Tibial nerve (tissue), 3 donors: ENCODE measurements at regions not wholly inside any gene's neighbourhood (a gene's known extent, or its start where the extent isn't known, plus 50 kb on each side); places are given as distances from the start of the nearest gene placed in this dataset.

Source experiments
- POLR2A ChIP-seq, 2 donors: fragments of 450-650 bp; IDR thresholded peaks; one replicate each; pipeline ENCODE4 v1.6.1; 2017; ENCODE audit warnings: antibody characterized with exemption in 2 of 2, mild to moderate bottlenecking in 2 of 2, moderate library complexity in 2 of 2
- TF ChIP-seq, protein P1 (sequence below), 5 experiments: fragments of 200-600 bp in 3 of 5; fragments of 450-650 bp in 2 of 5; sonication (generic) in 3 of 5; IDR thresholded peaks; one replicate each; pipeline ENCODE4 v1.5.1; 2016 to 2019; ENCODE audit warnings: antibody characterized with exemption in 5 of 5, mild to moderate bottlenecking in 3 of 5, moderate library complexity in 2 of 5

DNA sequence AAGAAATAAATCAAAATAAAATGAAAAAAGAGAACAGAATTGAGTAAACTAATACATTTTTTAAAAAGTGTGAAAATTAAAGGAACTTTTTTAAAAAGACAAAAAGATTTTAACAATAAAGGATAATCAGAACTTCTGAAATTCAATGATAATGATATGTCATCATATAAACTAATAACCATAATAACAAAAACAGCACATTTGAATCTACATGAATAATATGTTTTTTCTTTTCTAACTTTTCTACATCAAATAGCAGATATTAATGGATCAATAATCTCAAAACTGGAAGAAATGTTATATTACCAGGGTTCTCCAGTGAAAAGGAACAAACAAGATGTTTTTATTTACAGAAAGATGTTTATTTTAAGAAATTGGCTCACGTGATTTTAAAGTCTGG lies 903.3 kb upstream of the MIR17HG start:
- TF ChIP-seq, protein P1, sequence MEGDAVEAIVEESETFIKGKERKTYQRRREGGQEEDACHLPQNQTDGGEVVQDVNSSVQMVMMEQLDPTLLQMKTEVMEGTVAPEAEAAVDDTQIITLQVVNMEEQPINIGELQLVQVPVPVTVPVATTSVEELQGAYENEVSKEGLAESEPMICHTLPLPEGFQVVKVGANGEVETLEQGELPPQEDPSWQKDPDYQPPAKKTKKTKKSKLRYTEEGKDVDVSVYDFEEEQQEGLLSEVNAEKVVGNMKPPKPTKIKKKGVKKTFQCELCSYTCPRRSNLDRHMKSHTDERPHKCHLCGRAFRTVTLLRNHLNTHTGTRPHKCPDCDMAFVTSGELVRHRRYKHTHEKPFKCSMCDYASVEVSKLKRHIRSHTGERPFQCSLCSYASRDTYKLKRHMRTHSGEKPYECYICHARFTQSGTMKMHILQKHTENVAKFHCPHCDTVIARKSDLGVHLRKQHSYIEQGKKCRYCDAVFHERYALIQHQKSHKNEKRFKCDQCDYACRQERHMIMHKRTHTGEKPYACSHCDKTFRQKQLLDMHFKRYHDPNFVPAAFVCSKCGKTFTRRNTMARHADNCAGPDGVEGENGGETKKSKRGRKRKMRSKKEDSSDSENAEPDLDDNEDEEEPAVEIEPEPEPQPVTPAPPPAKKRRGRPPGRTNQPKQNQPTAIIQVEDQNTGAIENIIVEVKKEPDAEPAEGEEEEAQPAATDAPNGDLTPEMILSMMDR (IDR thresholded peaks at IDR 0.05) = no peak
- TF ChIP-seq POLR2A (IDR thresholded peaks at IDR 0.05) = no peak
